Keratinocyte (primary cell): ENCODE measurements at regions not wholly inside any gene's neighbourhood (a gene's known extent, or its start where the extent isn't known, plus 50 kb on each side); places are given as distances from the start of the nearest gene placed in this dataset.
A peak's percentile ranks its signal among the peaks of the same experiment; 100 is the strongest.

Experiments
- CTCF ChIP-seq, 3 experiments: IDR thresholded peaks in 1 of 3; conservative IDR thresholded peaks in 1 of 3; optimal IDR thresholded peaks in 1 of 3; 2 replicates in 2 of 3; 3 replicates in 1 of 3; pipeline versions ENCODE3 to v1.5.1; 2011; ENCODE audit warnings: low read length in 3 of 3, mild to moderate bottlenecking in 3 of 3, moderate library complexity in 2 of 3, control low read depth in 1 of 3, inconsistent platforms in 1 of 3; ENCODE audit not compliant: insufficient read depth in 2 of 3; ENCODE audit errors: extremely low read depth in 1 of 3
- EZH2 ChIP-seq: IDR thresholded peaks from one replicate; pipeline ENCODE4 v1.6.1; 2012; ENCODE audit warnings: inconsistent platforms, mild to moderate bottlenecking, low read length, moderate library complexity

- TF ChIP-seq CTCF (optimal IDR thresholded peaks at IDR 0.05 in 1 of 3, IDR thresholded peaks at IDR 0.05 in 1 of 3, conservative IDR thresholded peaks at IDR 0.05 in 1 of 3; ENCODE audit: extremely low read depth in 1 of 3, insufficient read depth in 2 of 3, low read length in 3 of 3) (peak in 2 of 3 experiments; percentile 34 to 43), EZH2 (no peak)
Observed at GRCh38 chr2:65918760-65919187, 486.4 kb upstream of the SPRED2 start.
